ENCODE measurements at regions not wholly inside any gene's neighbourhood (a gene's known extent, or its start where the extent isn't known, plus 50 kb on each side); places are given as distances from the start of the nearest gene placed in this dataset.

GRCh38 chr10:57786850-57787750 is 480.6 kb downstream of the IPMK start:
- no peaks in the 10 kb centered on the region for H3K27me3 ChIP-seq
- no peak for TF ChIP-seq CTCF (IDR thresholded peaks at IDR 0.05)
- DNase-seq: no peak
- H3K36me3 ChIP-seq: no peaks in the 10 kb centered on the region
- no peak overlapping the region for H3K9ac ChIP-seq (ENCODE audit: low read depth in 2 of 2, low read length in 2 of 2)
- intact Hi-C loops (cut with DNase I): no loop called here
- no peak overlapping the region for H3K27ac ChIP-seq
- H3K9me3 ChIP-seq: no peaks in the 10 kb centered on the region
- H3K4me3 ChIP-seq: no peak overlapping the region
- H3K4me1 ChIP-seq: no peaks in the 10 kb centered on the region

- H3K4me3 ChIP-seq: no peak overlapping the region
- intact Hi-C loops (cut with DNase I): no loop called here
- no peak for DNase-seq
- no peak overlapping the region for H3K9ac ChIP-seq (ENCODE audit: low read depth in 2 of 2, low read length in 2 of 2)
- no peaks in the 10 kb centered on the region for H3K27me3 ChIP-seq
- H3K9me3 ChIP-seq: no peaks in the 10 kb centered on the region
- H3K27ac ChIP-seq: no peak overlapping the region
- H3K36me3 ChIP-seq: no peaks in the 10 kb centered on the region
- no peak for TF ChIP-seq CTCF (IDR thresholded peaks at IDR 0.05)
- H3K4me1 ChIP-seq: no peaks in the 10 kb centered on the region
Measured at GRCh38 chr10:57786331-57786730, 481.4 kb downstream of the IPMK start.

- Histone ChIP-seq H3K36me3 (no peaks in the 10 kb centered on the region), H3K4me3 (no peak overlapping the region), H3K27me3 (no peaks in the 10 kb centered on the region), H3K27ac (no peak overlapping the region), H3K4me1 (no peaks in the 10 kb centered on the region), H3K9ac (ENCODE audit: low read depth in 2 of 2, low read length in 2 of 2) (no peak overlapping the region), H3K9me3 (no peaks in the 10 kb centered on the region)
- intact Hi-C loops (cut with DNase I): no loop called here
- DNase-seq: no peak
- no peak for TF ChIP-seq CTCF (IDR thresholded peaks at IDR 0.05)
Measured at GRCh38 chr10:57785546-57785945, 482.1 kb downstream of the IPMK start.

- DNase-seq: no peak
- no peaks in the 10 kb centered on the region for H3K4me1 ChIP-seq
- H3K27me3 ChIP-seq: no peaks in the 10 kb centered on the region
- intact Hi-C loops (cut with DNase I): no loop called here
- no peak overlapping the region for H3K4me3 ChIP-seq
- no peak for TF ChIP-seq CTCF (IDR thresholded peaks at IDR 0.05)
- H3K27ac ChIP-seq: no peak overlapping the region
- no peaks in the 10 kb centered on the region for H3K9me3 ChIP-seq
- no peaks in the 10 kb centered on the region for H3K36me3 ChIP-seq
- H3K9ac ChIP-seq (ENCODE audit: low read depth in 2 of 2, low read length in 2 of 2): no peak overlapping the region
Measured at GRCh38 chr10:57785068-57785467, 482.6 kb downstream of the IPMK start.

- no peak for DNase-seq
- TF ChIP-seq CTCF (IDR thresholded peaks at IDR 0.05): no peak
- no peaks in the 10 kb centered on the region for H3K36me3 ChIP-seq
- H3K4me3 ChIP-seq: no peak overlapping the region
- no peak overlapping the region for H3K9ac ChIP-seq (ENCODE audit: low read depth in 2 of 2, low read length in 2 of 2)
- no peaks in the 10 kb centered on the region for H3K9me3 ChIP-seq
- intact Hi-C loops (cut with DNase I): no loop called here
- H3K27me3 ChIP-seq: no peaks in the 10 kb centered on the region
- H3K4me1 ChIP-seq: no peaks in the 10 kb centered on the region
- H3K27ac ChIP-seq: no peak overlapping the region
Measured at GRCh38 chr10:57776688-57777432, 490.8 kb downstream of the IPMK start.
